Motor neuron (in vitro differentiated cells): ENCODE measurements at regions not wholly inside any gene's neighbourhood (a gene's known extent, or its start where the extent isn't known, plus 50 kb on each side); places are given as distances from the start of the nearest gene placed in this dataset.

Experiments used
- ATAC-seq, 8 experiments: fragments of 200-7000 bp; cut with Tn5 transposase; replicated peaks in 6 of 8; 2 replicates each; pipeline ENCODE4 v1.8.0; 2021; ENCODE audit warnings: mild to moderate bottlenecking in 8 of 8, moderate library complexity in 8 of 8
- H3K27ac ChIP-seq, 2 donors: fragments of 250-450 bp; sonication (Bioruptor Pico); 2 replicates each; pipeline ENCODE4 v1.9.0; 2021; ENCODE audit warnings: antibody characterized with exemption in 2 of 2, mild to moderate bottlenecking in 2 of 2, moderate library complexity in 1 of 2
- H3K4me1 ChIP-seq, 2 donors: fragments of 250-450 bp; sonication (Bioruptor Pico); replicated peaks in 1 of 2; 2 replicates each; pipeline ENCODE4 v1.6.1; 2021; ENCODE audit warnings: antibody characterized with exemption in 2 of 2, mild to moderate bottlenecking in 2 of 2, moderate library complexity in 1 of 2
- H3K4me3 ChIP-seq, 5 donors: fragments of 250-450 bp; sonication (Bioruptor Pico); 2 replicates each; pipeline ENCODE4 v1.9.0; 2021; ENCODE audit warnings: antibody characterized with exemption in 5 of 5, mild to moderate bottlenecking in 5 of 5, moderate library complexity in 4 of 5
- WGBS, 10 experiments: fragments of 450-650 bp; shearing (Covaris generic); methylation state at CpG; one replicate each; pipeline ENCODE4 v1.0.0; 2022; 5-methylcytosine and 5-hydroxymethylcytosine counted together
- in situ Hi-C, 9 experiments: fragments of 400-800 bp; cut with MboI; loops; one replicate each; pipeline ENCODE4 v1.15.0; 2021; ENCODE audit warnings: low sequenced_read_pairs in 9 of 9, low pct_unique_long_range_greater_than_20kb in 2 of 9; ENCODE audit not compliant: unreplicated experiment in 9 of 9

DNA sequence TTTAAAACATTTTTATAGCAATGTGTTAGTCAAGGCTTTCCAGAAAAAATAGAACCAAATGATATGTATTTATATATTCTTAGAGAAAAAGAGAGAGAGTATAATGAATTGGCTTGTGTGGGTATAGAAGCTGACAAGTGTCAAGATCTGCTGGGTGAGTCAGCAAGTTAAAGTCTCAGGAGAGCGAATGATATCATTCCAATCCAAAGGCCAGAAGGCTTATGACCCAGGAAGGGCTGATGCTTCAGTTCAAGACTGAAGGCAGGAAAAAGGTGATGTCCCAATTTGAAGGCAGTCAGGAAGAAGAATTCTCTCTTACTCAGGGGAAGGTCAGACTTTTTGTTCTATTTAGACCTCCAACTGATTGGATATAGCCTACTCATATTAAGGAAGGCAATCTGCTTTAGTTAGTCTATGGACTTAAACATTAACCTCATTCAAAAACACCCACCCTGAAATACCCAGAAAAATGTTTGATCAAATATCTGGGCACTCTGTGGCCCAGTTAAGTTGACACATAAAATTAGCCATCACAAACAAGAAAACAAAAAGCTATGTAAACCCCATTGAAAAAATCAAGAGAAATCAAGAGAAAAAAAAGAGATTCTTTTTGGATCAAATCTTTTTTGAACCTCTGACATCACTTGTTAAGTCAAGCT lies 189.6 kb downstream of the PIK3R1 start:
- in situ Hi-C loops: no loop called here
- 80 to 100% (median 90%) methylated on average over 1 of the region's 1 CpG; no CpG with 5 or more reads in 2 of the 10 experiments for WGBS, 10 experiments
- H3K4me1 ChIP-seq: peaks cover 8 to 13% of the 10 kb centered on the region in 2 donors
- no peak overlapping the region for H3K27ac ChIP-seq
- ATAC-seq: peak in 5 of 8 experiments; percentile 67 to 83 (median 76)
- no peak overlapping the region for H3K4me3 ChIP-seq

DNA sequence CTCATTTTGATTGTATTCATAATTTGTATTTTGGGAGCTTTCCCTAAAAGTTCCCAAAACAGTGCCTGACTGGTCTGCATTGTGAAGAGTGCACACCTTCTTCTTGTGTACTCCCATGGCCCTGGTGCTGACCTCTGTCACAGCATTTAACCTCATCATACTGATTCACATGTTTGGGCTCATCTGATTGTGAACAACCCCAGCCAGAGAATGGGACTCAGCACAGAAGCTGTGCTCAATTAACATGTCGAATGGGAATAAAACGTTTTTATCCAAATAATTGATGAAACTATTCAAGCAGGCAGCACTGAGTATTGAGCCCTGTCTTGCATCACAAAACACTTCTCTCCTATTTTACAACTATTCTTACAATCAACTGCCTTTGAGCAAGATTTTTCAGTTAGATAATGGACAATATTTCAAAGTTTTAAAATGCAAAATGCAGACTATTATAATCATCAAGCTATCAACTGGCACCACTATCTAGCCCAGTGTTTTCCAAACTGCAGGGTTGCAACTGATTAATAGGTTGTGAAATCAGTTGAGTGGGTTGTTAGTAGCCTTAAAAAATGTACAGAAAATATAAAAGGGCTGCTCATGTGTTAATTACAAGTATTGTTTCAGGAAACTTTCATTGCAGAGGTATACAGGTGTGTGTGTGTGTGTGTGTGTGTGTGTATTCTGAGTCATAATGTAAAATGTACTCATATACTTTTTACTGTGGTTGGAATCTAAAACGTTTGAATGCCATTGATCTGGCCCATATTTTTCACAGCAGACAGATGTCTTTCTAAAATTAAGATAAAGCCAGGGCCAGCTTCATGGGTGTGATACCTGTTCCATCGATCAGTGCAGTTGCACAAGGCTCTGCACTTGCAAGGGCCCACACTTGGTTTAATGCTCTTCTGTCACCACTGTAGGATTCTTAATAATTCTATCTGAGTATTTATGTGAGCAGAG lies 190.5 kb downstream of the PIK3R1 start:
- H3K4me1 ChIP-seq: peaks cover 8 to 13% of the 10 kb centered on the region in 2 donors
- no peak overlapping the region for H3K27ac ChIP-seq
- in situ Hi-C loops: no loop called here
- WGBS, 10 experiments: 0 to 60% (median 29%) methylated on average over 1 to 4 of the region's 4 CpGs; no CpG with 5 or more reads in 2 of the 10 experiments
- no peak overlapping the region for H3K4me3 ChIP-seq
- ATAC-seq: no peak

DNA sequence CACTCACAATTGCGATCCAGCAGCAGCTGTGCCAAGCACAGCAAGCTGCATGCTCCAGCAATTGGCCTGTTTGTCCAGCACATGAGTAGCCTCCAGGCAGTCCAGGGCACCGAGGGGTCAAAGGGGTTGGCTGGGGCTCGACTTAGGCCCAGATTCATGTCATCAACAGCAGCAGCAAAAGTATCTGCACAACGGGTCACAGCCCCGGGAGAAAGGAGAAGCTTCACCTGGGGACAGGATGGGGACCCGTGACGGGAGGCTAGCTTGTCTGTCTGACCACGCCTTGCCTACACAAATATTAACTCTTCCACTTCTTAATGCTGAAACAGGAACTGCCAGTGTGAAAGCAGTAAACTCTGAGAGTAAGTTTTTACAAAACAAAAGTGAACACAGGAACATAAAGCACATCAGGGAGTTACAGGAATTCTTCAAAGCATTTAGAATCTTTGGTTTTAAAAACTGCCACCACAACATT lies 191.2 kb downstream of the PIK3R1 start:
- in situ Hi-C loops: no loop called here
- ATAC-seq: peak in 4 of 8 experiments; percentile 14 to 61 (median 37)
- 23 to 84% (median 52%) methylated on average over 1 to 8 of the region's 8 CpGs; no CpG with 5 or more reads in 3 of the 10 experiments for WGBS, 10 experiments
- Histone ChIP-seq H3K4me1 (peaks cover 8 to 13% of the 10 kb centered on the region in 2 donors), H3K4me3 (no peak overlapping the region), H3K27ac (no peak overlapping the region)

DNA sequence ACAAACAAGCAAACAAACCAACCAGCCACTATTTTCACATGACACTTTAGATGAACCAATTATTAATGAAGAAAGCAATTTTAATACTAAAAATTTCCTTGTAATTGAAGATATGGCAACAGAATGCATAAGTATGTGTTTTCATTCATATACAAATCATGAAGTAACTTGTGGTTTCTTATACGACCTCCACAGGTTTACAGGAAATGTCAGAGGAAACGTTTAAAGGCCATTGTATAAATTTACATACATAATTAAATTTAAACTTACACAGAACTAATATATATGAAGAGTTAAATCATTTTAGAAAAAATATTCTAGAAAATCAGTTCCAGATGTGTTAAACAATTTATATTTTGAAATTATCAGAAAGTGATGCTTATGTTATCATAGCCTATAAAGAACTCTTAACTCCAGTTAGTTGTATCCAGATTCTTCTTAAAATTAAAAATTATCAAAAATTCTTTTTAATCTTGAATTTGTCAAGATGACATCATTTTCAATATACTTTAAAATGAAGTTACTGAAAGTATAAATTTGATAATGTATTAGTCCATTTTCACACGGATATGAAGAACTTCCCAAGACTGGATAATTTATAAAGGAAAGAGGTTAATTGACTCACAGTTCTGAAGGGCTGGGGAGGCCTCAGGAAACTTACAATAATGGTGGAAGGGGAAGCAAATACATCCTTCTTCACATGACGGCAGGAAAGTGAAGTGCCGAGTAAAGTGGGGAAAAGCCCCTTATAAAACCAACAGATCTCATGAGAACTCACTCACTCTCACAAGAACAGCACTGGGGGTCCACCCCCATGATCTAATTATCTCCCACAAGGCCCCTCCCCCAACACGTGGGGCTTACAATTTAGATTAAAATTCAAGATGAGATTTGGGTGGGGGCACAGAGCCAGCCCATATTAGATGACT lies 192.0 kb downstream of the PIK3R1 start:
- H3K27ac ChIP-seq: no peak overlapping the region
- 40 to 76% (median 63%) methylated on average over 2 to 6 of the region's 6 CpGs for WGBS, 10 experiments
- in situ Hi-C loops: no loop called here
- H3K4me3 ChIP-seq: no peak overlapping the region
- no peak for ATAC-seq
- H3K4me1 ChIP-seq: peaks cover 8 to 13% of the 10 kb centered on the region in 2 donors

DNA sequence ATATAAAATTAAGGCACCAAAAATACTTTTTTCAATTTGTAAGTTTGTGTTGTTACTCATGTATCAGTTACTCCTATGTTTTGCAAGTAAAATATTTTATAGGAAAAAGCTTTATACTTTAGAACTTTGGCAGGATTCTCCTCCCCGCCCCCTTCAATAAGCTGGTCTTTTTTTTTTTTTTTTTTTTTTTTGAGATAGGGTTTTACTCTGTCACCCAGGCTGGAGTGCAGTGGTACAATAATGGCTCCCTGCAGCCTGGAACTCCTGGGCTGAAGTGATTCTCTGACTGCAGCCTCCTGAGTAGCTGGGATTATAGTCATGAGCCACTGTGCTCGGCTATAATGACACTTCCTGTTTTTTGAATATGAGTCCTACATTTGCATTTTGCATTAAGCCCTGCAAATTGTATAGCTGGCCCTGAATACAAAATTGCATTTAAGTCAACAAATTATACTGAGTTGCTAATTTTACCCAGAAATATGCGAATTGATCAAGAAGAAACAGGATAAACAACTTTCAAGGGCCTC lies 192.9 kb downstream of the PIK3R1 start:
- WGBS, 10 experiments: 17 to 100% (median 86%) methylated on average over 1 to 3 of the region's 3 CpGs; no CpG with 5 or more reads in 3 of the 10 experiments
- peak in 3 of 8 experiments; percentile 22 to 86 (median 43) for ATAC-seq
- no peak overlapping the region for H3K4me3 ChIP-seq
- in situ Hi-C loops: no loop called here
- H3K27ac ChIP-seq: no peak overlapping the region
- H3K4me1 ChIP-seq: peaks cover 8 to 13% of the 10 kb centered on the region in 2 donors

DNA sequence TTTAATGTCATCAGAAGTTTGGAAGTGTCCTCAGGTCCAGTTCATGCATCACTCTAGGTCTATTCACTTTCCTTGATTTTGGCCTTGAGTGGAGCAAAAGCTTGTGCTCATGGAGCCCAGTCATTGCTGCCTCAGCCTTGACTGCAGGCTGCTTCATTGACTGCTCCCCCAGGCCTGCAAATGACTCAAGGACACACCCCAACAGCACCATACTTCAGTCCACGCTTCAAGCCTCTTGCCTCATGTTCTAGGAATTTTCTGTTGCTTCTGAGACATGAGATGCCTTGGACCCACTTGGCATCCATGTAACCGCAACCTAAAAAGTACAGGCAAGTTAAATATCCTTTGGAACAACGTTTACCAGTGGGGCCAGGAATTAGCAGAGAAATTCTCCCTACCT lies 193.7 kb downstream of the PIK3R1 start:
- H3K4me1 ChIP-seq: peaks cover 8 to 13% of the 10 kb centered on the region in 2 donors
- 13 to 100% (median 86%) methylated on average over 1 to 3 of the region's 3 CpGs; no CpG with 5 or more reads in 3 of the 10 experiments for WGBS, 10 experiments
- no peak overlapping the region for H3K4me3 ChIP-seq
- peak in 2 of 8 experiments; percentile 86 to 87 for ATAC-seq
- no peak overlapping the region for H3K27ac ChIP-seq
- in situ Hi-C loops: no loop called here

DNA sequence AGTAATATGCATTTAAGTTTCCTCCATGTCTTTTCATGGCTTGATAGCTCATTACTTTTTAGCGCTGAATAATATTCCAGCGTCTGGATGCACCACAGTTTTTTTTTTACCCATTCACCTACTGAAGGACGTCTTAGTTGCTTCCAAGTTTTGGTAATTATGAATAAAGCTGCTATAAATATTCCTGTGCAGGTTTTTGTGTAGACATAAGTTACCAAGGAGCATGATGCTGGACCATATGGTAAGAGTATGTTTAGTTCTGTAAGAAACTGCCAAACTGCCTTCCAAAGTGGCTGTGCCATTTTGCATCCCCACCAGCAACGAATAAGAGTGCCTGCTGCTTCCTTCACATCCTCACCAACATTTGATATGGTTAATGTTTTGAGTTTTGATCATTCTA lies 195.6 kb downstream of the PIK3R1 start:
- in situ Hi-C loops: no loop called here
- no peak for ATAC-seq

DNA sequence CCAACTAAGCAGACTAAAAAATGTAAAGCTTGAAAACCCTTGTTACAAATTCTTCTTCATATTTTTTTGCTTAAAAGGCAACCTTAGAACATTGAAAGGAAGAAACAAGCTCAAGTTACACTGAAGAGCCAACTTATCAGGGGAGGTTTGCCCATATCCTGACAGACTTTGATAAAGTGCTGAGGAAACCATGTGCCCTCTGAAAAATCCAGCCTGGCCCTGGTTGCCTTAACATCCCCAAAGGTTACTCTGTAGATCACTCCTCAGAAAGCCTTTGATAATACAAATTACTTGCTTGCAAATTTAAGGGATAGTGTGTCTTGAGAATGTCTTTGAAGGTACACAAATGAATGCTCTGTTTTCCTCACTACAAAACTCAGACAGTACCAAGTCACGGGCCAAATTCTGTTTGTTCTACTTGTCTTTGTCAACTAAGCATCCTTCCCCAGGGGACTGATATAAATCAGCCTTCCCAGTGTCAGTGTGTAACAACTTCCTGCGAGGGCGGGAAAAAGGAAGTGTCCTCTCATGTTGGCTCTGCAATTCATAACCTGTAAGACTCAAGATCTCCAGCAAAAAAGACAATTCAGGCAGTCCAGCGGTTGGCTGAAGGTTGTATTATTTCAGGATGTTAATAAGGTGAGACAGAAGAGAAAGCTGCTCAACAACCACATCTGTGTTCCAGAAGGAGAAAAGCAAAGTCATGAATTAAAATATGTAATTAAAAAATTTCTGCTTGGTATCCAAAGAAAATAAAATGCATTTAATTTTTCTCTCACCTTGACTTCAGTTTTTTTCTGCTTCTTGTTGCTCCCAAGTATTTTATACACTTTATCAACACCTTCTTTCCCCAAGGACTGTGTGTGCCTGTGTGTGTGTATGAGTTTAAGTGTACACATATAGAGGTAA lies 199.9 kb downstream of the PIK3R1 start:
- WGBS, 10 experiments: 33 to 88% (median 75%) methylated on average over 1 to 4 of the region's 4 CpGs; no CpG with 5 or more reads in 2 of the 10 experiments
- ATAC-seq: peak in 5 of 8 experiments; percentile 45 to 81 (median 60)

More for the DNA sequence above, 195.6 kb downstream of the PIK3R1 start:
- 56 to 100% (median 84%) methylated on average over 1 to 4 of the region's 4 CpGs; no CpG with 5 or more reads in 1 of the 10 experiments for WGBS, 10 experiments
- Histone ChIP-seq H3K4me3 (no peak overlapping the region), H3K4me1 (peaks cover 7 to 13% of the 10 kb centered on the region in 2 donors), H3K27ac (no peak overlapping the region)

DNA sequence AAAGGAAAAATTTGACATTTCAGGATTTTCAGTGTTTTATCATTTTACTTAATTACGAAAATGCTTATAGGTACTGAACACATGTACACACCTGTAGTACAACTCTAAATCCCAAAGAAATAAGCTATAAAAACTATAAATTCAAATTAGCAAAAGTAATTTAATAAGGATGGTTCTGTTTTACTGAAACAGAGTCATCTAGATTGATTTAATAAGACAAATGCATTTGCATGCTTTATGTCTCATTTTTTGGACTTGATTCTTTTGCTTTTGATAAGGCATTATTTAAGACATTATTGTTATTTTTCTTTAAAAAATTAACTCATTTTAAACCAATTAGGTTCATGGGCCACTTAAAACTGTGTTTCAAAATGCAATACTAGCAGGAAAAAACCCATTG lies 201.2 kb downstream of the PIK3R1 start:
- no peak for ATAC-seq
- in situ Hi-C loops: no loop called here

More for the DNA sequence above, 199.9 kb downstream of the PIK3R1 start:
- H3K4me3 ChIP-seq: no peak overlapping the region
- in situ Hi-C loops: no loop called here
- peaks cover 0 to 19% of the 10 kb centered on the region in 2 donors for H3K4me1 ChIP-seq
- no peak overlapping the region for H3K27ac ChIP-seq

DNA sequence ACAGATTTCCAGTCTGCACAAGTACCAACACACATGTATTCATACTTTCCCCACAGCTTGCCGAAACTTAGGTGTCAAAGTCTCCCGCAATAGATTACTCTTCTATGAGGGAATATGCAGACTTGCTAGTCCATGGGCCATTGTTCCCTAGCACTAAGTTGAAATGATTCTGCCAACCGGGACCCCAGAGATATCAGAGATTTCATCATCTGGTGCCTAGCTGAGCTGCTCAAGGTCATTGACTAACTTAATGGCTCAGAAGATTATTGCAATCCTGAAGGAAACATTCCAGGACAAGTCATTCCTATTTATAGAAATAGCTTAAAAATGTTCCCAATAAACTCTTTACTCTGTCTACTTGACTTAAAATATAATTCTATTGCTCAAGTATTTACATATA lies 202.6 kb downstream of the PIK3R1 start:
- H3K4me3 ChIP-seq: no peak overlapping the region
- no peak for ATAC-seq
- WGBS, 10 experiments: 69 to 100% (median 86%) methylated on average over 2 to 3 of the region's 3 CpGs; no CpG with 5 or more reads in 2 of the 10 experiments
- in situ Hi-C loops: no loop called here
- no peak overlapping the region for H3K27ac ChIP-seq
- H3K4me1 ChIP-seq: peaks cover 0 to 19% of the 10 kb centered on the region in 2 donors

More for the DNA sequence above, 201.2 kb downstream of the PIK3R1 start:
- Histone ChIP-seq H3K27ac (no peak overlapping the region), H3K4me3 (no peak overlapping the region), H3K4me1 (peaks cover 0 to 19% of the 10 kb centered on the region in 2 donors)
- 71 to 100% (median 94%) methylated on average over 1 of the region's 1 CpG; no CpG with 5 or more reads in 2 of the 10 experiments for WGBS, 10 experiments

DNA sequence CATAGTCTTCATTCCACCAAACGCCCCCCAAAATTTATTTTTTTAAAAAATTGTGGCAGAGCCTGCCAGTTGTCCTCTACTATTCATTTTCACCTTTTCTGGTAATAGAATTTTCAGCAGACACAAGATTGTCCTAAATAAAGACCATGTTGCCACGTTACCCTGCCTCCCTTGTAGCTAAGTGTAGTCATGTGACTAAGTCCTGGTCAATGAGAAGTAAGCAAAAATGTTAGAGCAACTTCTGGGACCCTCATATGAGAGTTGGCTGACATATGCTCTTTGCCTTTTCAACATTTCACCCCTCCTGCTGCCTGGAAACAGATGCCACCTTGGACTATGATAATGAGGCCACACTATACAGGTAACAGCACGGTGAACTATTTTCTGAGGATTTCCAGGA lies 203.1 kb downstream of the PIK3R1 start:
- WGBS, 10 experiments: 38 to 100% (median 93%) methylated on average over 1 to 3 of the region's 3 CpGs; no CpG with 5 or more reads in 1 of the 10 experiments
- in situ Hi-C loops: no loop called here
- H3K4me1 ChIP-seq: peaks cover 0 to 19% of the 10 kb centered on the region in 2 donors

More for the DNA sequence above, 203.1 kb downstream of the PIK3R1 start:
- Histone ChIP-seq H3K4me3 (no peak overlapping the region), H3K27ac (no peak overlapping the region)
- ATAC-seq: no peak
